ENCODE measurements at regions not wholly inside any gene's neighbourhood (a gene's known extent, or its start where the extent isn't known, plus 50 kb on each side); places are given as distances from the start of the nearest gene placed in this dataset.

GRCh38 chr19:32265995-32266394 is 79.4 kb upstream of the ZNF507 start:
- no peaks in the 10 kb centered on the region for H3K9me3 ChIP-seq
- DNase-seq (ENCODE audit: low spot score in 2 of 2) = no peak
- H3K27me3 ChIP-seq (ENCODE audit: low read depth) = no peaks in the 10 kb centered on the region
- in situ Hi-C loops (cut with MboI; ENCODE audit: low sequenced_read_pairs) = no loop called here
- H3K4me3 ChIP-seq = no peak overlapping the region
- H3K4me1 ChIP-seq = peaks cover 6% of the 10 kb centered on the region
- no peaks in the 10 kb centered on the region for H3K36me3 ChIP-seq (replicated peaks)

- H3K4me3 ChIP-seq = no peak overlapping the region
- in situ Hi-C loops (cut with MboI; ENCODE audit: low sequenced_read_pairs) = no loop called here
Measured at GRCh38 chr19:32266460-32266859, 79.0 kb upstream of the ZNF507 start.

GRCh38 chr19:32268381-32268780 is 77.0 kb upstream of the ZNF507 start:
- Histone ChIP-seq H3K36me3 (replicated peaks) (no peaks in the 10 kb centered on the region), H3K9me3 (no peaks in the 10 kb centered on the region), H3K4me3 (no peak overlapping the region), H3K4me1 (no peaks in the 10 kb centered on the region), H3K27me3 (ENCODE audit: low read depth) (no peaks in the 10 kb centered on the region)
- in situ Hi-C loops (cut with MboI; ENCODE audit: low sequenced_read_pairs) = no loop called here
- DNase-seq (ENCODE audit: low spot score in 2 of 2) = no peak

More at GRCh38 chr19:32266460-32266859, 79.0 kb upstream of the ZNF507 start:
- no peak for DNase-seq (ENCODE audit: low spot score in 2 of 2)
- Histone ChIP-seq H3K27me3 (ENCODE audit: low read depth) (no peaks in the 10 kb centered on the region), H3K4me1 (peaks cover 6% of the 10 kb centered on the region), H3K36me3 (replicated peaks) (no peaks in the 10 kb centered on the region), H3K9me3 (no peaks in the 10 kb centered on the region)

GRCh38 chr19:32269831-32270230 is 75.6 kb upstream of the ZNF507 start:
- no peak for DNase-seq (ENCODE audit: low spot score in 2 of 2)
- no peaks in the 10 kb centered on the region for H3K9me3 ChIP-seq
- in situ Hi-C loops (cut with MboI; ENCODE audit: low sequenced_read_pairs) = no loop called here

GRCh38 chr19:32273483-32273882 is 71.9 kb upstream of the ZNF507 start:
- in situ Hi-C loops (cut with MboI; ENCODE audit: low sequenced_read_pairs) = no loop called here
- H3K27me3 ChIP-seq (ENCODE audit: low read depth) = no peaks in the 10 kb centered on the region
- no peak for DNase-seq (ENCODE audit: low spot score in 2 of 2)
- no peaks in the 10 kb centered on the region for H3K9me3 ChIP-seq
- no peak overlapping the region for H3K4me3 ChIP-seq
- no peaks in the 10 kb centered on the region for H3K4me1 ChIP-seq
- no peaks in the 10 kb centered on the region for H3K36me3 ChIP-seq (replicated peaks)

More at GRCh38 chr19:32269831-32270230, 75.6 kb upstream of the ZNF507 start:
- no peaks in the 10 kb centered on the region for H3K27me3 ChIP-seq (ENCODE audit: low read depth)
- no peaks in the 10 kb centered on the region for H3K4me1 ChIP-seq
- no peaks in the 10 kb centered on the region for H3K36me3 ChIP-seq (replicated peaks)
- no peak overlapping the region for H3K4me3 ChIP-seq

GRCh38 chr19:32287086-32287485 is 58.3 kb upstream of the ZNF507 start:
- Histone ChIP-seq H3K9me3 (no peaks in the 10 kb centered on the region), H3K4me3 (no peak overlapping the region), H3K27me3 (ENCODE audit: low read depth) (peaks cover 2% of the 10 kb centered on the region; the same call in 1 of the 2 replicates), H3K4me1 (no peaks in the 10 kb centered on the region), H3K36me3 (replicated peaks) (no peaks in the 10 kb centered on the region)
- DNase-seq (ENCODE audit: low spot score in 2 of 2) = no peak
- in situ Hi-C loops (cut with MboI; ENCODE audit: low sequenced_read_pairs) = loop anchor here (5.0 kb wide), 1 partner anchor 280 kb away; no protein-coding TSS in a partner anchor

GRCh38 chr19:32287811-32288227 is 57.6 kb upstream of the ZNF507 start:
- peak; percentile 69 to 87 for DNase-seq (ENCODE audit: low spot score in 2 of 2)
- Histone ChIP-seq H3K4me1 (no peaks in the 10 kb centered on the region), H3K9me3 (no peaks in the 10 kb centered on the region), H3K36me3 (replicated peaks) (no peaks in the 10 kb centered on the region), H3K4me3 (no peak overlapping the region), H3K27me3 (ENCODE audit: low read depth) (peaks cover 2% of the 10 kb centered on the region; the same call in 1 of the 2 replicates)
- in situ Hi-C loops (cut with MboI; ENCODE audit: low sequenced_read_pairs) = loop anchor here (5.0 kb wide), 1 partner anchor 279 kb away; no protein-coding TSS in a partner anchor

- Histone ChIP-seq H3K9me3 (no peaks in the 10 kb centered on the region), H3K27me3 (ENCODE audit: low read depth) (no peaks in the 10 kb centered on the region), H3K36me3 (replicated peaks) (no peaks in the 10 kb centered on the region), H3K4me3 (no peak overlapping the region), H3K4me1 (no peaks in the 10 kb centered on the region)
- DNase-seq (ENCODE audit: low spot score in 2 of 2) = no peak
- in situ Hi-C loops (cut with MboI; ENCODE audit: low sequenced_read_pairs) = loop anchor here (5.0 kb wide), 1 partner anchor 278 kb away; no protein-coding TSS in a partner anchor
Measured at GRCh38 chr19:32289566-32290210, 55.7 kb upstream of the ZNF507 start.

- no peak overlapping the region for H3K4me3 ChIP-seq
- in situ Hi-C loops (cut with MboI; ENCODE audit: low sequenced_read_pairs) = no loop called here
- H3K9me3 ChIP-seq = no peaks in the 10 kb centered on the region
- H3K4me1 ChIP-seq = no peaks in the 10 kb centered on the region
- no peak for DNase-seq (ENCODE audit: low spot score in 2 of 2)
- no peaks in the 10 kb centered on the region for H3K27me3 ChIP-seq (ENCODE audit: low read depth)
- H3K36me3 ChIP-seq (replicated peaks) = no peaks in the 10 kb centered on the region
Measured at GRCh38 chr19:32291876-32292275, 53.5 kb upstream of the ZNF507 start.

GRCh38 chr19:32294871-32295438 is 50.5 kb upstream of the ZNF507 start:
- no peak overlapping the region for H3K4me3 ChIP-seq
- no peaks in the 10 kb centered on the region for H3K27me3 ChIP-seq (ENCODE audit: low read depth)
- H3K4me1 ChIP-seq = no peaks in the 10 kb centered on the region
- no peaks in the 10 kb centered on the region for H3K36me3 ChIP-seq (replicated peaks)
- in situ Hi-C loops (cut with MboI; ENCODE audit: low sequenced_read_pairs) = no loop called here
- no peaks in the 10 kb centered on the region for H3K9me3 ChIP-seq
- no peak for DNase-seq (ENCODE audit: low spot score in 2 of 2)
